HG02642 (cell line): ENCODE measurements at regions not wholly inside any gene's neighbourhood (a gene's known extent, or its start where the extent isn't known, plus 50 kb on each side); places are given as distances from the start of the nearest gene placed in this dataset.

Source experiments
- ATAC-seq: cut with Tn5 transposase; IDR thresholded peaks from one replicate; pipeline ENCODE4 v1.9.1; 2021; ENCODE audit warnings: mild to moderate bottlenecking; ENCODE audit not compliant: unreplicated experiment, poor library complexity

- peak; percentile 90 for ATAC-seq
Measured at GRCh38 chr2:64767670-64768468, 114.2 kb upstream of the SERTAD2 start.

- no peak for ATAC-seq
Measured at GRCh38 chr2:64768491-64769005, 114.8 kb upstream of the SERTAD2 start.

GRCh38 chr2:64769392-64770044 is 115.8 kb upstream of the SERTAD2 start:
- no peak for ATAC-seq

GRCh38 chr2:64770137-64770780 is 116.5 kb upstream of the SERTAD2 start:
- no peak for ATAC-seq

DNA sequence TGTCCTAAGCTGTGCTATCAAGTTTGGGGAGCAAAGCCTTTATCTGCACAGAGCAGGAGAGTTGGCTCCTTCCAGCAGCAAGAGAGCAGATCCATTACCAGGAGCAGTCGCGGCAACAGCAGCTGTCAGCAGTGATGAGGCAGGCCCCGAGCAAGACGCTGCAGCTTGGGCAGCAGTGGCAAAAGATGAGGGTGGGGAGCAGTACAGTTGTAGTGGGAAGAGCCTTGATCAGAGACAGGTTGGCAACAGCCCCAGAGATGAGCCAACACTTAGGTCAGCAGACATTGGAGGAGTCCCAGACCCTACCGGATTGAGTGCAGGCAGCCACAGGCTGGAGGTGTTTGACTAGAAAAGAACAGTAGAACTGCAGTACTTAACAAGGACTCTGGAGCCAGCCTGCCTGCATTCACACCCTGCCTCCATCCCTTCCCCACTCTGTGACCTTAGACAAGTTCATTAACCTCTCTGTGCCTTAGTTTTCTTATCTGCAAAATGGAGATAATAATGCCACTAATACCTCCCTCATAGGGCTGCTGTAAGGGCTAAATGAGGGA is 117.1 kb upstream of the SERTAD2 start:
- no peak for ATAC-seq

- no peak for ATAC-seq
Measured at GRCh38 chr2:64771737-64772136, 118.0 kb upstream of the SERTAD2 start.

- ATAC-seq, result no peak
Measured at GRCh38 chr2:64773461-64774118, 119.9 kb upstream of the SERTAD2 start.

GRCh38 chr2:64777841-64778240 is 124.1 kb upstream of the SERTAD2 start:
- no peak for ATAC-seq

- no peak for ATAC-seq
Measured at GRCh38 chr2:64779117-64779690, 125.5 kb upstream of the SERTAD2 start.

- no peak for ATAC-seq
Measured at GRCh38 chr2:64780041-64780440, 126.3 kb upstream of the SERTAD2 start.

DNA sequence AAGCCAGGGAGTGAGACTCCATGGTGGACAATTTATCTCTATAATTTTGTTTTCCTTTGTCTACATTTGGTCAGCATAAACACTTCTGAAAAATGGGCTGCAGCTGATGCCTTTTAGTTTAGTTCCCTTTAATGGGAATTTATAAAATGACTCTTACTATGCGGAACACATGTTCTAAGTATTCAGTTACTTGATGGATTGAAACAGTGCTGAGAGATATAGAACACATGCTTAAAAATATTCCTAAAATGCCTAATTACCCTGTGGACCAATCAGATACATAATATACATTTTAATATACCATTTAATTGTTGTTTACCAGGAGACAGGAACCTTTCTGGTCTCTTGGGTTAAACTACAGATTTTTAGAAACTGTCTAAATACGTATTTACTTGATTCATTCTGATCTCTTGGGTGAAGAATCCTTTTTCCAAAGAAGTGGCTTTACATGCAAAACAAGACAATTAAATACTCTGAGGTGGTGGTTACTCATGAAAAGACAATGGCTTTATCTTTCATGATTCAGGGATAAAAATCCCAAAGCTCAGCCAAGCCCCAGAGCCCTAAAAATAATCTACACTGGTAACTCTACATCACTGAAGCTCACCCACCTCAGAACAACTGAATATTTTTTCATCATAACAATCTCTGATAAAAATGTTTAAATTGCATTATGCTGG is 128.1 kb upstream of the SERTAD2 start:
- ATAC-seq, result no peak

DNA sequence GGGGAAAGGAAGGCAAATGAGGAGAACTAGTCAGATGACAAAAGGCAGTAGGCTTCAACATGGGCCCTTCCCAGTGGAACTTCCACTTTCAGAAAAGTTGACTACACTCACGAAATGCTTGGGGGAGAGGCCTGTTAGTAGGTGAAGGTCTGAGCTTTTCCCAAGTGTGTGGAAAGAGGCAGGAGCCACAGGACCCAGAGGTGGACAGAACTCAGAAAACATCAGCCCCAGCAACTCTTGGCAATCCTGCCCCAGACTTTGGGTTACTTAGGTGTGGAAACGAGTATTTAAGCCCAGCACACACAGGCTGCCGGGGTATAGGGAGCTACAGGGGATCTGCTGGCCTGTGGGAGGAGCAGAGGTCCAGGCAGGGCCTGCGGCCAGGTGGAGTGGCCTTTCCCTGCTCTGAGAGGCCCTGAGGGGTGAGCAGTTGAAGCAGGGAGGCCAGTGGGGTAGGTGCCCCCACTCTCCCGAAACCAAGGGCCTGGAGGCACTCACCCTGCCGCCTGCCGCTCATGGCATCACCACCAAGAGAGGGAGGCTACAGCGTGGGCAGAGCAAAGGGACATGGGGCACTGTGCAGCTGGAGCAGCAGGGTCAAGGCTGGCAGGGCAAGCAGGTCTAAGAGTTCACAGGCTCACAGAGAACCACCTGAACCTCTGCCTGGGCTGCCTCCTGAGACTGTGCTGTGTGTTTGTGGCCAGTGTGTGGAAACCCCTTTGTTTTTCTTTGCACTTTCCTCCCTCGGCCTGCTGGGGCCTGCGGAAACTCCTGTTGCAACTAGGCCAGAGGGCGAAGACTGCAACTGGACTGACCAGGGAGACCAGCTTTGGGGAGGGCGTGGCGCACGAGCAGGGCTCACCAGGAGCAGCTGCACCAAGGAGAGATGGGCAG is 130.7 kb upstream of the SERTAD2 start:
- no peak for ATAC-seq

- ATAC-seq, result no peak
Measured at GRCh38 chr2:64785245-64785644, 131.5 kb upstream of the SERTAD2 start.

- ATAC-seq, result no peak
Measured at GRCh38 chr2:64786343-64787018, 132.8 kb upstream of the SERTAD2 start.

DNA sequence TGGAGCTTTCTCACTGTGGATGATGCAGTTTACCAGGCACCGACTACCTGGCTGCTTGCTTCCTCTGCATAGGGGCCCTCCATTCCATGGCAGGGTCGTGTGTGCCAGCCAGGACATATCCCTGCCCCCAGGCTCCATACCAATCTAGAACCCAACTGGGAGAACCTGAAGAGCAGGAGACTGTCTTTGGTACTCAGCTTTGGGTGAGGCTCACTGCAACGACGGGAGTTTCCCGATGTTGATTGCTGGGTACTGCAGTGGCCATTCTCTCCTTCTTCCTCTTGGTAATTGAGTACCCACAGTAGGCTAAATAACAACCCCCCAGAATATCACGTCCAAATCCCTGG is 133.3 kb upstream of the SERTAD2 start:
- ATAC-seq, result no peak

GRCh38 chr2:64787698-64788097 is 134.0 kb upstream of the SERTAD2 start:
- ATAC-seq, result no peak

DNA sequence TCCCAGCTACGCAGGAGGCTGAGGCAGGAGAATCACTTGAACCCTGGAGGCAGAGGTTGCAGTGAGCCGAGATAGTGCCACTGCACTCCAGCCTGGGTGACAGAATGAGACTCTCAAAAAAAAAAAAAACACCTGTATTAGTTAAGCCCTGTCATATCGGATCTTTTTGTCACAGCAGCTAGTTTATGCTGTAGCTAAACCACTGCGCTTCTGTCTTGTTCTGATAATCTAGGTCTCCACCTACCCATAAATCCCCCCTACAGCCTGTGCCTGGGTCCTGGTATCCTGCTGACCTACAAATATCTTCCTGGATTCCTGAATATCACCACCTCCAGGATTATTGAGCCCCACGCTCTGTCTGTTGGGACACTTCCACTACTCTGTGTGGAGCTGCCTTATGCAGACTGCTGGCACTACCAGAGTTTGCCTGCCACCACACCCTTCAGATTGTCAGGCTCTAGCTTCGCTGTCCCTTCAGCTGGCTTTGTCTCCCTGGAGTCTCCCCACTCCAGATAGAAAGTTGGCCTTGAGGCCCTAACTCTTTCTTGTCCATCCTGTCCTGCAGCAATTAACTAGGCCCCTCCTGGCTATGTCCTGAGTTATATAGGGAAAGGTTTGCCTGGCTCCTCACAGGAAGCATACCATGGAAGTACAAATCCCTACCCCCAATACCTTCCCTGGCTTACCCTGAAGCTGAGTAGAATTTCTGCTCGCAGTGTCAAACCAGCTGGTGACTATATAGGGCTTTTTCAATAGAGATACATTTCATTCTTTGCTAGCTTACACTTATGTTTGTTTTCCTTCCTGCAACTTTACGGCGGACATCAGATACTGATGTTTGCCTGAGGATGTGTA is 136.0 kb upstream of the SERTAD2 start:
- ATAC-seq, result no peak
